ENCODE measurements at regions not wholly inside any gene's neighbourhood (a gene's known extent, or its start where the extent isn't known, plus 50 kb on each side); places are given as distances from the start of the nearest gene placed in this dataset.
"Not testable (repeated sequence)": the region's sequence is repeated elsewhere in the genome, so short reads cannot be mapped to it uniquely, and the experiment has no call there.

DNA sequence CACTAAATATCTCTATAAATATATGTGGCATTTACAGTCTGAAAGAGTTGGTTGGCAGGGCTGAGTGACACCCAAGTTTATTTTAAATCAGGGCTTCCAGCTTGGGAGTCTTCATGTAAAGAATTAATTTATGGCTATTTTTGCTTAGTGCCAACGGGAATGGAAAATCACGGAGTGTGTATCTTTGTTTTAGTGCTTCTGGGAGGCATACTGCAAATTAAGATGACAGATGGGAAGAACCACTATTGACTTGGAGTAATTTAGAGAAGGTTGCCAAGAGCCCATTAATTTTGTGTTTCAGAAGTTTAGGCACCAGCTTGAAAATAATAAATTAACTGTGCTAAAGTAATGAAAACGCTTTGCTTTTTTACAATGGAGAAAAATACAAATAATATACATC lies 135.2 kb downstream of the GPR37 start:
- TF ChIP-seq, protein P1, sequence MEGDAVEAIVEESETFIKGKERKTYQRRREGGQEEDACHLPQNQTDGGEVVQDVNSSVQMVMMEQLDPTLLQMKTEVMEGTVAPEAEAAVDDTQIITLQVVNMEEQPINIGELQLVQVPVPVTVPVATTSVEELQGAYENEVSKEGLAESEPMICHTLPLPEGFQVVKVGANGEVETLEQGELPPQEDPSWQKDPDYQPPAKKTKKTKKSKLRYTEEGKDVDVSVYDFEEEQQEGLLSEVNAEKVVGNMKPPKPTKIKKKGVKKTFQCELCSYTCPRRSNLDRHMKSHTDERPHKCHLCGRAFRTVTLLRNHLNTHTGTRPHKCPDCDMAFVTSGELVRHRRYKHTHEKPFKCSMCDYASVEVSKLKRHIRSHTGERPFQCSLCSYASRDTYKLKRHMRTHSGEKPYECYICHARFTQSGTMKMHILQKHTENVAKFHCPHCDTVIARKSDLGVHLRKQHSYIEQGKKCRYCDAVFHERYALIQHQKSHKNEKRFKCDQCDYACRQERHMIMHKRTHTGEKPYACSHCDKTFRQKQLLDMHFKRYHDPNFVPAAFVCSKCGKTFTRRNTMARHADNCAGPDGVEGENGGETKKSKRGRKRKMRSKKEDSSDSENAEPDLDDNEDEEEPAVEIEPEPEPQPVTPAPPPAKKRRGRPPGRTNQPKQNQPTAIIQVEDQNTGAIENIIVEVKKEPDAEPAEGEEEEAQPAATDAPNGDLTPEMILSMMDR (IDR thresholded peaks at IDR 0.05): no peak
- DNase-seq: no peak
- Mint-ChIP-seq H3K36me3 (ENCODE audit: low read depth) (no peaks in the 10 kb centered on the region), H3K4me1 (no peaks in the 10 kb centered on the region), H3K4me3 (no peak overlapping the region), H3K27me3 (ENCODE audit: low read depth, poor library complexity) (no peaks in the 10 kb centered on the region), H3K27ac (no peak overlapping the region), H3K9me3 (peaks cover 3% of the 10 kb centered on the region)

DNA sequence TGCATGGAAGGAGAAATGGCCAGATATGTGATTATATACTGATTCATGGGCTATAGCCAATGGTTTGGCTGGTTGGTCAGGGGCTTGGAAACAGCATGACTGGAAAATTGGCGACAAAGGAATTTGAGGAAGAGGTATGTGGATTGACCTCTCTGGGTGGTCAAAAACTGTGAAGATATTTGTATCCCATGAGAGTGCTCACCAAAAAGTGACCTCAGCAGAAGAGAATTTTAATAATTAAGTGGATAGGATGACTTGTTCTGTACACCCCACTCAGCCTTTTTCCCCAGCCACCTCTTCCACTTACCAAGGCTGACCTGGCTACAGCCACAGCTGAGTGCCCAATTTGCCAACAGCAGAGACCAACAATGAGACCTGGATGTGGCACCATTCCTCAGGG lies 146.7 kb downstream of the GPR37 start:
- TF ChIP-seq, protein P1 (IDR thresholded peaks at IDR 0.05): no peak
- DNase-seq: no peak
- H3K36me3 Mint-ChIP-seq (ENCODE audit: low read depth): no peaks in the 10 kb centered on the region
- no peaks in the 10 kb centered on the region for H3K9me3 Mint-ChIP-seq
- no peaks in the 10 kb centered on the region for H3K27me3 Mint-ChIP-seq (ENCODE audit: low read depth, poor library complexity)
- H3K4me1 Mint-ChIP-seq: no peaks in the 10 kb centered on the region
- no peak overlapping the region for H3K4me3 Mint-ChIP-seq
- H3K27ac Mint-ChIP-seq: no peak overlapping the region

DNA sequence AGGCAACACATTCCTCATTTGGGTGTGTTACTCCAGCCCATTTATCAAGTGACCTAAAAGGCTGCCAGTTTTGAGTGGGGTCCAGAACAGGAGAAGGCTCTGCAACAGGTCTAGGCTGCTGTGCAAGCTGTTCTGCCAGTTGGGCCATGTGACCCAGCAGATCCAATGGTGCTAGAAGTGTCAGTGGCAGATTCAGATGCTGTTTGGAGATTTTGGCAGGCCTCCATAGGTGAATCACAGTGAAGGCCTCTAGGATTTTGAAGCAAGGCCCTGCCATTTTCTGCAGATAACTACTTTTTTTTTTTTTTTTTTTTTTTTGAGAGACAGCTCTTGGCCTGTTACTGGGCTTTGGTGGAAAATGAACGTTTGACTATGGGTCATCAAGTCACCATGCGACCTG lies 147.5 kb downstream of the GPR37 start:
- not testable (repeated sequence) for H3K27ac Mint-ChIP-seq

DNA sequence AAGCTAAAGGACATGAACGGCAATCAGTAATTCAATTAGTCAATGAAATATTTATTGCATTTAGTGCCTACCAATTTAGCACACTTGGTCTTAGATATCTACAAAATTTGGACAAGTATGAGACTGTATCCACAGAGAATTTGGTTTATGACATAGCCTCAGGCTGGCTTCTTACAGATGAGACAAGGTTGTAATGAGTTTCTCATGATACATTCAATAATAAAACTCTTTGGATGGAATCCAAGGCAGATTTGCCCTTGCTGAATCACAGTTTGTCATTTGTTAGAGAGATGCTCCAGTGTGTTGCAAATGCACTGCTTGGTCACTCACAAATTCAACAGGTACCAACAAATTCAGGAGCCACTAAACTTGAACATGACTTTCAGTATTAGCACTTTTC lies 162.5 kb downstream of the GPR37 start:
- Mint-ChIP-seq H3K4me1 (no peaks in the 10 kb centered on the region), H3K27ac (no peak overlapping the region), H3K4me3 (no peak overlapping the region), H3K9me3 (no peaks in the 10 kb centered on the region), H3K27me3 (ENCODE audit: low read depth, poor library complexity) (no peaks in the 10 kb centered on the region), H3K36me3 (ENCODE audit: low read depth) (no peaks in the 10 kb centered on the region)
- DNase-seq: no peak
- TF ChIP-seq, protein P1 (IDR thresholded peaks at IDR 0.05): no peak

More for the DNA sequence above, 147.5 kb downstream of the GPR37 start:
- H3K4me3 Mint-ChIP-seq; H3K4me1 Mint-ChIP-seq; H3K27me3 Mint-ChIP-seq (ENCODE audit: low read depth, poor library complexity); H3K9me3 Mint-ChIP-seq; H3K36me3 Mint-ChIP-seq (ENCODE audit: low read depth); DNase-seq: not testable (repeated sequence)

DNA sequence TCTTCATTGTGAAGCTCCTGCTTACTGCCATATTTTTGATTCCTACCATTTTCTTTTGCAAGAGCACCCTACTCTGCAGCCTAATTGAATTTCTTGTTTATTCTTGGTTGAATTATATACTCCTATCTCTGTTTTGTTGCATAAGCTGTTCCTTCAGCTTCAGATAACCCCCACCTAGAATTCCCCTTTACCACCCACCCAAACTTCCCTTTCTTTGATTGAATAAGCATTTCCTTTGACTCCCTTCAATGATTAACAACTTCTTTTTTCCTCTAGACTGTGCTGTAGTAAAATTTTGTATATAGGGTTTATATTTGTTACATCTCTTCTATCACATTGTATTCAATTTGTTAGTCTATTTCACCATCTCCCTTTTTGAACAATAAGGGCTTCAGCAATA lies 168.1 kb downstream of the GPR37 start:
- no peaks in the 10 kb centered on the region for H3K4me1 Mint-ChIP-seq
- no peak overlapping the region for H3K27ac Mint-ChIP-seq
- H3K4me3 Mint-ChIP-seq: no peak overlapping the region
- no peaks in the 10 kb centered on the region for H3K27me3 Mint-ChIP-seq (ENCODE audit: low read depth, poor library complexity)
- no peaks in the 10 kb centered on the region for H3K36me3 Mint-ChIP-seq (ENCODE audit: low read depth)
- TF ChIP-seq, protein P1 (IDR thresholded peaks at IDR 0.05): no peak
- H3K9me3 Mint-ChIP-seq: no peaks in the 10 kb centered on the region
- no peak for DNase-seq

DNA sequence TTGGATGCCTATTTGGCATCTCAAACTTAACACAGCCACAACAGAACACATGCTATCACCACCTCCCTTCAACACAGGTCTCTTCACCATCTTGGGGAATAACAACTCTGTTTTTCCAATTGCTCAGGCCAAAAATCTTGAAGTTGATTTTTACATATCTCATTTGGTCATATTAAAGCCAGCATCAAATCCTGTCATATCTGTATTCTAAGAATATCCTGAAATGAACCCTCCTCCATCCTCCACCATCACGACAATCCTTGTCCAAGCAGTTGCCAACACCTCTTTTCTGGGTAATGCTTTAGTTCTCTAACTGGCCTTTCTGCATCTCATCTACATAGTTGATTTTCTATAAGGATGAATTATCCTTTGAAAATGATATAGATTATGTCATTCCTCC lies 168.7 kb downstream of the GPR37 start:
- no peaks in the 10 kb centered on the region for H3K9me3 Mint-ChIP-seq
- H3K36me3 Mint-ChIP-seq (ENCODE audit: low read depth): no peaks in the 10 kb centered on the region
- no peaks in the 10 kb centered on the region for H3K4me1 Mint-ChIP-seq
- H3K27ac Mint-ChIP-seq: no peak overlapping the region
- TF ChIP-seq, protein P1 (IDR thresholded peaks at IDR 0.05): no peak
- no peak overlapping the region for H3K4me3 Mint-ChIP-seq
- H3K27me3 Mint-ChIP-seq (ENCODE audit: low read depth, poor library complexity): no peaks in the 10 kb centered on the region
- no peak for DNase-seq
